ENCODE measurements at regions not wholly inside any gene's neighbourhood (a gene's known extent, or its start where the extent isn't known, plus 50 kb on each side); places are given as distances from the start of the nearest gene placed in this dataset.

GRCh38 chr18:65409261-65409660 is 341.6 kb upstream of the CDH7 start:
- Histone ChIP-seq H3K4me3 (replicated peaks in 1 of 3; ENCODE audit: insufficient read depth in 1 of 3, low read depth in 2 of 3, low read length in 3 of 3) (no peak overlapping the region), H3K79me2 (ENCODE audit: insufficient read depth, low read length) (no peaks in the 10 kb centered on the region), H3K36me3 (replicated peaks in 1 of 2; ENCODE audit: control insufficient read depth in 1 of 2, insufficient read depth in 2 of 2, low read length in 2 of 2) (no peaks in the 10 kb centered on the region), H2AFZ (ENCODE audit: low read length) (no peak overlapping the region), H3K27ac (ENCODE audit: extremely low read length, insufficient read depth, low read length) (no peak overlapping the region), H3K4me2 (ENCODE audit: low read depth, low read length) (no peak overlapping the region), H3K9ac (ENCODE audit: insufficient read depth, low read depth, low read length) (no peak overlapping the region), H4K20me1 (ENCODE audit: insufficient read depth, low read length) (no peaks in the 10 kb centered on the region), H3K9me3 (ENCODE audit: low read length) (no peaks in the 10 kb centered on the region), H3K4me1 (ENCODE audit: insufficient read depth, low read length) (no peaks in the 10 kb centered on the region), H3K27me3 (ENCODE audit: control insufficient read depth in 1 of 2, insufficient read depth in 2 of 2, low read length in 2 of 2) (no peaks in the 10 kb centered on the region)
- BruUV-seq (replicated peaks): no TSS peak
- ChIA-PET POLR2A (no interaction called here), CTCF (ENCODE audit: low intra/inter-chr PET ratio, low total read pairs) (no interaction called here)
- in situ Hi-C loops (cut with HindIII; ENCODE audit: extremely low pct_ligation_motif_present, low pct_unique_long_range_greater_than_20kb) (no loop called here), intact Hi-C loops (cut with micrococcal nuclease; ENCODE audit: unreplicated experiment) (no loop called here)
- no peak for DNase-seq (ENCODE audit: low spot score)
- WGBS (ENCODE audit: low lambda C conversion rate): 16% methylated on average over 3 of the region's 3 CpGs
- ATAC-seq: no peak
- no peak for FAIRE-seq
- TF ChIP-seq ZNF17 (CRISPR knock-in tag; IDR thresholded peaks at IDR 0.05) (no peak), ATF7 (IDR thresholded peaks at IDR 0.05) (no peak), ATF7 (CRISPR knock-in tag; IDR thresholded peaks at IDR 0.05) (no peak), ZNF235 (CRISPR knock-in tag; IDR thresholded peaks at IDR 0.05; ENCODE audit: borderline replicate concordance) (no peak), ZFYVE20 (CRISPR knock-in tag; IDR thresholded peaks at IDR 0.05; ENCODE audit: borderline replicate concordance, low read depth) (no peak)
- TF ChIP-seq, protein P1, sequence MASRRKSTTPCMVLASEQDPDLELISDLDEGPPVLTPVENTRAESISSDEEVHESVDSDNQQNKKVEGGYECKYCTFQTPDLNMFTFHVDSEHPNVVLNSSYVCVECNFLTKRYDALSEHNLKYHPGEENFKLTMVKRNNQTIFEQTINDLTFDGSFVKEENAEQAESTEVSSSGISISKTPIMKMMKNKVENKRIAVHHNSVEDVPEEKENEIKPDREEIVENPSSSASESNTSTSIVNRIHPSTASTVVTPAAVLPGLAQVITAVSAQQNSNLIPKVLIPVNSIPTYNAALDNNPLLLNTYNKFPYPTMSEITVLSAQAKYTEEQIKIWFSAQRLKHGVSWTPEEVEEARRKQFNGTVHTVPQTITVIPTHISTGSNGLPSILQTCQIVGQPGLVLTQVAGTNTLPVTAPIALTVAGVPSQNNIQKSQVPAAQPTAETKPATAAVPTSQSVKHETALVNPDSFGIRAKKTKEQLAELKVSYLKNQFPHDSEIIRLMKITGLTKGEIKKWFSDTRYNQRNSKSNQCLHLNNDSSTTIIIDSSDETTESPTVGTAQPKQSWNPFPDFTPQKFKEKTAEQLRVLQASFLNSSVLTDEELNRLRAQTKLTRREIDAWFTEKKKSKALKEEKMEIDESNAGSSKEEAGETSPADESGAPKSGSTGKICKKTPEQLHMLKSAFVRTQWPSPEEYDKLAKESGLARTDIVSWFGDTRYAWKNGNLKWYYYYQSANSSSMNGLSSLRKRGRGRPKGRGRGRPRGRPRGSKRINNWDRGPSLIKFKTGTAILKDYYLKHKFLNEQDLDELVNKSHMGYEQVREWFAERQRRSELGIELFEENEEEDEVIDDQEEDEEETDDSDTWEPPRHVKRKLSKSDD (CRISPR knock-in tag; IDR thresholded peaks at IDR 0.05; ENCODE audit: low read depth): no peak

DNA sequence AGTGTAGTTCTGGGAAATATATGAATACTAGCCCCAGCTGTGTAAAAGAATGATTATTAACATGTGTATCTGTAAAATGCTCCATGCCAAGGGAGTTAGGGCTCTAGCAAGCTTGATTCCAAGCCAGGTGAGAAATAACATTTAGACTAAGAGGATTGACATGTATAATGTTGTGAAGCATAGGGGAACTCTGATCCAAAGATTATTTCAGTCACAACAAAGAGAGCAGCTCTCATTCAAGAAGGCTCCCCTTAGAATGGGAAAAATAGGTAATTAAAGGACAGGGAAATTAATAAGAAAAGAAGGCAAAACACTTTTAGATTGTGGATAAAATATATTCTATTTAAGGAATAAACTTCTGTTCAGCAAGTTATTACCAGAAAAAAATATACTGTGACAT is 347.3 kb upstream of the CDH7 start:
- H3K4me3 ChIP-seq (replicated peaks in 1 of 3; ENCODE audit: insufficient read depth in 1 of 3, low read depth in 2 of 3, low read length in 3 of 3): no peak overlapping the region
- ChIA-PET POLR2A (no interaction called here), CTCF (ENCODE audit: low intra/inter-chr PET ratio, low total read pairs) (no interaction called here)
- FAIRE-seq (no peak), ATAC-seq (no peak), DNase-seq (ENCODE audit: low spot score) (no peak)
- in situ Hi-C loops (cut with HindIII; ENCODE audit: extremely low pct_ligation_motif_present, low pct_unique_long_range_greater_than_20kb): no loop called here
- H3K27ac ChIP-seq (ENCODE audit: extremely low read length, insufficient read depth, low read length): no peak overlapping the region
- H3K9ac ChIP-seq (ENCODE audit: insufficient read depth, low read depth, low read length): no peak overlapping the region
- H2AFZ ChIP-seq (ENCODE audit: low read length): no peak overlapping the region
- H3K27me3 ChIP-seq (ENCODE audit: control insufficient read depth in 1 of 2, insufficient read depth in 2 of 2, low read length in 2 of 2): no peaks in the 10 kb centered on the region
- no peak for TF ChIP-seq SKI (IDR thresholded peaks at IDR 0.05; ENCODE audit: partially characterized antibody)
- no peak for TF ChIP-seq ZSCAN21 (CRISPR knock-in tag; IDR thresholded peaks at IDR 0.05; ENCODE audit: borderline replicate concordance)
- TF ChIP-seq PAX8 (CRISPR knock-in tag; IDR thresholded peaks at IDR 0.05; ENCODE audit: borderline replicate concordance): no peak
- TF ChIP-seq ZNF639 (CRISPR knock-in tag; conservative IDR thresholded peaks at IDR 0.05): no peak
- TF ChIP-seq NFKBIZ (CRISPR knock-in tag; IDR thresholded peaks at IDR 0.05): no peak
- TF ChIP-seq ZFY (CRISPR knock-in tag; IDR thresholded peaks at IDR 0.05): no peak
- intact Hi-C loops (cut with micrococcal nuclease; ENCODE audit: unreplicated experiment): no loop called here
- H3K79me2 ChIP-seq (ENCODE audit: insufficient read depth, low read length): no peaks in the 10 kb centered on the region
- no TSS peak for BruUV-seq (replicated peaks)
- no peaks in the 10 kb centered on the region for H4K20me1 ChIP-seq (ENCODE audit: insufficient read depth, low read length)
- no peak overlapping the region for H3K4me2 ChIP-seq (ENCODE audit: low read depth, low read length)
- no peaks in the 10 kb centered on the region for H3K36me3 ChIP-seq (replicated peaks in 1 of 2; ENCODE audit: control insufficient read depth in 1 of 2, insufficient read depth in 2 of 2, low read length in 2 of 2)
- H3K4me1 ChIP-seq (ENCODE audit: insufficient read depth, low read length): no peaks in the 10 kb centered on the region
- no peaks in the 10 kb centered on the region for H3K9me3 ChIP-seq (ENCODE audit: low read length)
